Hepatocyte (in vitro differentiated cells): ENCODE measurements at regions not wholly inside any gene's neighbourhood (a gene's known extent, or its start where the extent isn't known, plus 50 kb on each side); places are given as distances from the start of the nearest gene placed in this dataset.

Experiments used
- CTCF ChIP-seq: fragments of 200-600 bp; sonication (generic); IDR thresholded peaks from 2 replicates; pipeline ENCODE4 v1.5.1; 2016; ENCODE audit warnings: antibody characterized with exemption, mild to moderate bottlenecking; ENCODE audit not compliant: poor library complexity
- EZH2 ChIP-seq: fragments of 200-600 bp; sonication (generic); IDR thresholded peaks from 2 replicates; pipeline ENCODE4 v1.6.1; 2016; ENCODE audit warnings: antibody characterized with exemption, mild to moderate bottlenecking, borderline replicate concordance

GRCh38 chr10:3422282-3422681 is 249.7 kb upstream of the PITRM1 start:
- no peak for TF ChIP-seq CTCF
- TF ChIP-seq EZH2, result no peak
